Frontal cortex (tissue), 3 donors: ENCODE measurements at regions not wholly inside any gene's neighbourhood (a gene's known extent, or its start where the extent isn't known, plus 50 kb on each side); places are given as distances from the start of the nearest gene placed in this dataset.

ENCODE experiments used
- DNase-seq, 2 donors: peaks; one replicate each; pipeline ENCODE4 v3.0.0; 2012; ENCODE audit warnings: low spot score in 2 of 2
- FAIRE-seq: peaks from 2 replicates; lab custom pipeline; 2012; peaks lifted over from hg19 to GRCh38; lab: Jason Lieb, UNC
- donor health status: control.
- donor health status: control.
- donor health status: control.

DNA sequence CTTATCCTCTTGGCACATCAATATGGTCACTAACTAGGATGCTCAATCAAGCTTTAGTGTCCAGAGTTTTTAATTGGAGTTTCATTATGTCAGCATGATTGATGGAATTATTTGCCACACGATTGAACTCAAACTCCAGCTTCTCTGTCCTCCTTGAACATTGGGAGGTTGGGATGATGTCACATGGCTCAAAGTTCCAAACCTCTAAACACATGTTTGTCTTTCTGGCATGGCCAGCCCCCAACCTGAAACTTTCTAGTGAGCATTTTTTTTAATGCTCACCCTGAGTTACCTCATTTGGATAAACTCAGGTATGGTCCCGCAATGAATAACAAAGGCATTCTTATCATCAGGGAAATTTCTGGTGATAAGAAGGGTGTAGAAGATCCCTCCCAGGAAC is 86.0 kb downstream of the RHOU start:
- FAIRE-seq (no peak), DNase-seq (no peak)

DNA sequence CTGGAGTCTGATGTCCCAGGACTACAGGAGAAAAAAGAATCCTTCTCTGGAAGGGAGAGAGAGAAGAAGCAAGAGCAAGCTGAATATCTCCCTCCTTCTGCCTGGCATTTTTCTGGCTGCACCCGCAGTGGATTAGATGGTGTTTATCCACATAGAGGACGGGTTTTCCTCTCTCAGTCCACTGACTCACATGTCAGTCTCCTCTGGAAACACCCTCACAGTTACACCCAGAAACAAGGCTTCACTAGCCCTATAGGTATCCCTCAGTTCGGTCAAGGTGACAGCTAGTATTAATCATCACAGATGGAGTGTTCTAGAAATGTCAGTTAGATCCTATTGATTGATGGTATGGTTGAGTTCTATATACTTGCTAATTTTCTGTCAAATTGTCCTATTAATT is 87.9 kb downstream of the RHOU start:
- FAIRE-seq (no peak), DNase-seq (no peak)

- DNase-seq (no peak), FAIRE-seq (no peak)
These were observed 89.1 kb downstream of the RHOU start for GRCh38 chr1:228824366-228824765.

DNA sequence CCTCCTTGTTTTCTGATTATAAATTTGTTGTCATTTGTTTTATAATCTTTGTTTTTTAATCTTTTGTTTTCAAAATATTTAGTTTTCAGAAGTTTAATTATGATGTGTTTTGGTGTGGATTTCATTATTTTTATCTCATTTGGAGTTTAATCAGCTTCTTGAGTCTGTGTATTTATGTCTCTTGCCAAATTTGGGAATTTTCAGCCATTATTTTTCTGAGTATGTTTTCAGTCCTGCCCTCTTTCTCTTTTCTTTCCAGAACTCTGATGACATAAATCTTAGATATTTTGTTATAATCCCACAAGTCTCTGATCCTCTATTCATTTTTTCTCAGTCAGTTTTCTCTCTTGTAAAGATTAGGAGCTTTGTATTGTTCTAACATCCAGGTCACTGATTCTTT is 89.8 kb downstream of the RHOU start:
- FAIRE-seq, result peak; percentile 81
- DNase-seq, result no peak

- DNase-seq, result no peak
- no peak for FAIRE-seq
These were observed 90.7 kb downstream of the RHOU start for GRCh38 chr1:228825840-228826484.

DNA sequence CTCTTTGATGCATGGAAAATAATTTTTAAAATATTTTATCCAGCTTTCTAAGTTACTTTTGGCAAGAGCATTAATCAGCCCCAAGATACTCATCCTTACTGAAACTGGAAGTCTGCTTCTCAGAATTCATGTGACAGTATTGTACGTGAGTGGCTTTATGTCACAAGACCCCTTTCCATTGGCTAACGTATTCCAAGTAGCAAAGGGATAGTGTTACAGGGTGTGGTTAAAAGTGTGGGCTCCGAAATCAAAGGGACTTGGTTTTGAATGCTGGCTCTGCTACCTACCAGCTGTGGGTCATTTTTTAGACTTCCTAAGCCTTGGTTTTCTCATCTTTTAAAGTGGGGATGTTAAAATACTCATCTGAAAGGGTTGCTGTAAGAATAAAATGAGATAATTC is 91.7 kb downstream of the RHOU start:
- DNase-seq (no peak), FAIRE-seq (no peak)

DNA sequence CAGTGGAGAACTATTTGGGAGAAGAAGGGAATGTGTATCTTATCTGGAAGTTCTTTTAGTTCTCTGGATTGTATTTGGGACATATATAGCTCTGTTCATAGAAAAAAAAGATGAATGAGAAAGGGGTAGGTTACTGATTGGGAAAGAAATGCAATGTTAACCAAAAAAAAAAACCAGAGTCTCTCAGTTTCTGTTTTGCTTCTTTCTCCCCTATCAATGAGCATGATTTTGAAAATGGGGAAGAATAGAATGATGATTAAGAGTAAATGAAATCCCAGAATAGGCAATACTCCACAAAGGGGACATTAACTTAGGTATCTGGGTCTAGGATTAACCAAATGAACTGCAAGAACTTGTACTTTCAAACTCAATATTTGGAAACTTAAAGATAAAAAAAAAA is 92.9 kb downstream of the RHOU start:
- DNase-seq (no peak), FAIRE-seq (no peak)

DNA sequence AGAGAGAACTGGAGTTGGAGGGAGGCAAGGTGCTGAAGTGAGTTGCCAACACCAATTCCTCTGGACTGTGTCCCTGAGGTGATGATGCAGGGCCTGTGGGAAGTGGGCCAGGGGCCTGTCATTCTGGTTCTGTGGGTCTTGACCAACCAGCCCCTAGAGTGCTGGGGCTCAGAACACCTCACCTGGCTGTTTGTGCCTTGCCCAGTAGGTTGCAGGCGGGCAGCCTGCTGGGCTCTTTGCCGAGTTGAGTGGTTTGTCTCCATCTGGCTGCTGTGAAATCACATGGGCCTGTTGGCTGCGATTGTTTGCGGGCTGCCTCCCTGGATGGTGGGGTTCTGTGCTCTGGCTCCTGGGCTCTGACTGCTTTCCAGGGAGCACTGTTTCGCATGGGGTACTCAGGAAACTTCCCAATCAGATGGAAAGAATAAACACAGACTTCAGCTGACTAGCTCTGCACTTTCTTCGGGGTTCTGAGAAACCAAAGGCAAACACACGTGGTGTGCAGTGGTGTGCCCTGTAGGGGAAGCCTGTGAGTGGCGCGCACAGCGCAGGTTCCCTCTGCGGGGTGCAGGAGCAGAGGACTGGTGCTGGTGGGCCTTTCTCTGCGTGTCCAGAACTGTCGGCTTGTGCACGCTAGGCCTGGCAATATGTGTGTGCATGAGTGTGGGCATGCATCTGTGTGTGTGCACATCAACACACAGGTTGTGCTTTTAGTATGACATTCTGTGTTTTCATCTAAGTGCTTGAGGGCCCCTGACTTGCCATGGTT is 95.1 kb downstream of the RHOU start:
- FAIRE-seq, result no peak

GRCh38 chr1:228830954-228831481 is 95.7 kb downstream of the RHOU start:
- no peak for FAIRE-seq
- no peak for DNase-seq

More for the DNA sequence above, 95.1 kb downstream of the RHOU start:
- peak in 1 of 2 donors; percentile 31 for DNase-seq

DNA sequence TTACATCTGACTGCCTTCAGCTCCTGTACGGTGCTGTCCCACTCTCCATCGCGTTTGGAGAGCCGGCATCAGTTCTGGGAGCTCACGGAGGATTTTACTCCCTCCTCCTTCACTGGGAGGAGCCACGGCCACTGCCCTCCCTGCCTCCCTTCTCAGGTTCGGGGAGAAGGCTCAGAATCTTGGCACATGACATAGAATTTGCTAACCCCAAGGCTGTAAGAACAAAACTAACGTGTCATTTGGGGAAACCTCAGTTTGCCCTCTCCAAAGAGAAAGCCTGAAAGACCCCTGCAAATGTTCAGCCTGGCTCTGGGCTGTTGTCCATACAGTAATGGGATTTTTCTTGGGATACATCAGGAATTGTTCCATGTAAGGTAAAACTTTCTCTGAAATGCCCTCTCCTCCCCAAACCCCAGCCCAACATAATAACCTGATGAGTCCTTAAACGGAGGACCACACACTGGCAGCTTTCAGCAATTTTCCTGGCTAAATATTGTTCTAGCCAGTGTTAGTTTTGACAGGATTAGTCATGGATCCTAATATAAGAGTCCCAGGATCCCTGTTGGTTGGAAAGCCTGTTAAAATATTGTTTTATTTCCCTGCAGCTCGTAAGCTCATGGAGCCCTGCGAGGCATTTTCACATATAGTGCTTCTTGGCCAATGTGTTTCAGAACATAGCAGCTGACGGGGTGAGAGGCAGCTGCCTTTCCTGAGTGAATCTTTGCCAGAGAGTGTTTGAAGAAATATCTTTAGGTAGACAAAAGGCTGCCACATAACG is 98.8 kb downstream of the RHOU start:
- FAIRE-seq, result no peak

GRCh38 chr1:228835456-228835855 is 100.2 kb downstream of the RHOU start:
- no peak for FAIRE-seq
- DNase-seq, result no peak

More for the DNA sequence above, 98.8 kb downstream of the RHOU start:
- DNase-seq, result no peak

DNA sequence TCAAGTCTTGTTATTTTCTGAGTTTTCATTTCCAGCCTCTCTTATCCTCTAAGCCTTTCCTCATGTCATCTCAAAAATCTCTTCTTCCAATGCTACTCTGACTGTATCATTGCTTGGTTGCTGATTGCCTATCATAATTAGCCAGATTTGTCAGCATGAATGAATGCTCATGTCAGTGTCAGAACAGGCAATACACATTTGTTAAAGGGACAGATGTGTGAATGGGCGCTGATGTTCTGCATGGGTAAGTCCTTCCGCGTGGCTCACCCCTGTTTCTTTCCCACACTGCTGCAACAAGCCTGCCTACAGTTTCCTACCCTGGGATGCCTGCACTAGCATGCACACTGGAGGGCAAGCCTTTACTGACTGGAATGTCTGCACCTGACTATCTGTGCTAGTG is 100.6 kb downstream of the RHOU start:
- FAIRE-seq, result no peak
- DNase-seq, result no peak

DNA sequence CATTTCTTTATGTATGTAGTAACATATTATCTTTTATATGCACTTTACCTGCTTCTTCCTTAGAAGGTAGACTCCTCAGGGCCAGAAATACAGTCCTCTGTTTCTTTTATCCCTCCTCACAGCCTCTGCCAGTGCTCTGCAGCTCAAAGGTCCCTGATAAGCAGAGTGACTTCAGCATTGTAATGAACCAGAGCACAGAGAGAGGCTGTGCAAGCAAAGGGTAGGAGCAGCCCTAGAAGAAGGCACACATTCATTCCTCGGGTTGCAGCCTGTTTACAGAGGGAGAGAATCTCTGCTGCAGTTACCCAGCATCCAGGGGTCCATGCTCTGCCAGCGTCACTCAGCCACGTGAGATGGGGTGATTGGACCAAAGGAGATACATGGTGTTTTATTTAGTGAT is 101.1 kb downstream of the RHOU start:
- DNase-seq (peak; percentile 23 to 39), FAIRE-seq (no peak)

GRCh38 chr1:228837032-228837431 is 101.8 kb downstream of the RHOU start:
- FAIRE-seq (no peak), DNase-seq (no peak)

DNA sequence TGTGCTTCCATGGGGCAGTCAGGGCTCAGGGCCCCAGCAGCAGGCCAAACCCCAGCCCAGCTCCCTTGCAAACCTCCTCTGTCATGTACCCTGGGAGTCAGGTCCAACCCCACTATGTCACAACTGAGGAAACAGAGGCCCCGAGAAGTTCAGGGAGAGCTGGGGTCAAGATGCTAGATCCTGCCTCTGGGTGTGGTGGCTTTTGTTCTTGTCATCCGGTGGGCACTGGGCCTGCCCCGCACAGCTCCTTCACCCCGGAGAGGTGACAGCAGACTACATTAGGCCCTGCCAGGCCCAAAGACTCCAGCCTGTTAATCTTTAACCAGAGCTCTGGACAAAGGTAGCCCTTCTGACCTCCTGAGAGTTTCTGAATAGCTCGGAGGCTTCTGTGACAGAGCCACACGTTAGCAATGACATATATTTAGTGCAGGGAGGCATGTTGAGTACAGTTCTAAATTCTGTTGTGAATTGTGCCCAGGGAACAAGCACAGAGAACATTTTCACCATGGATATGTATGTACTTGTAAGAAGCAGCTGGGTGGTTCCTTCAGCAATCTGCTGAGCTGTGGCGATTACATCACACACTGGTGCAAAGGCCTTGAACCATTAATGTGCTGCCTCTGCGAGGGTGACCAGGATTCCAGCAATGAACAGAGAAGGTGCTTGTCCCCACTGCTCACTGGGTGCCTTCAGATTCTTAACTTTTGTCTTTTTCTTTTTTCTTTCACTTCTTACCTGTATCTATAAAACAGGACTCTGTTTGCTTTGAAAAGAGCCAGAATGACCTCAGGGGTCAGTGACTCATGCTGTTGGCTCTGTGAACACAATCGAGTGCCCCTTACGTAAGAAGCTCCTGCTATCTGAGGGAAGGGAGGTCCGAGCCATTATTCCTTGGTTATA is 102.8 kb downstream of the RHOU start:
- FAIRE-seq (no peak), DNase-seq (no peak)

DNA sequence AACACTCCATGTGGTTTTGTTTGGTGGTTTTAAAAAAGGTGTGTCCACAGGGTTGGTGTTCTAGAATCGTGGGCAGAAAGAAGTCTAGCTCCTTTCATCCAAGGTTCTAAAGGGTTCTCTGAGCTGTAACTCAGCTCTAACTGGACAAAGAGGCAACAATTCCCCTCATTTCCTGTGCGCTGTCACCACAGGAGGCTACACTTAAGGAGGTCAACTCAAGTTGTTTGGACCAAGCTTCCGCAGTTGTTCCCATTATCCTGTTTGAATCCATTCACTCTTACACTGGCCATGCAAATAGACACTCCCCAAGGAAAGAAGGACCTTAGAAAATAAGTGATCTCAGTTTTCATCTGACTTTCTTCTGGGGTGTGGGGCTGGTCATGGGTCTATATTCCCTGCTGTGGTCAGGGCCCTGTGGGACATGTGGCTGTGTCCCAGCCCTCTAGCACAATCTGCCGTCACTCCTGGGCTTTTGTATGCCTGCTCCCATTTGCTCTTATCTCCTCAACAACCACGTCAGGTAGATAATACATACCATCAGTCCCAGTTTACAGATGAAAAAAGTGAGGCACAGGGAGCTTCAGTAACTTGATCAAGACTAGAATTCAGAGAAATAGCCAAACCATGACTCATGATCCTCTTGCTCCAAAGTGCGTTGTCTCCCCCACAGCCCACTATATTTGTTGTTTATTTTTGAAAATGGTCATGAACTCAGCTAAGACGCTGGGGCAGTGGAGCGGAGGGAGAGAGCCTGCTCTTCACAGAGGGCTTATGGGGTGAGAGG is 103.6 kb downstream of the RHOU start:
- FAIRE-seq, result no peak

DNA sequence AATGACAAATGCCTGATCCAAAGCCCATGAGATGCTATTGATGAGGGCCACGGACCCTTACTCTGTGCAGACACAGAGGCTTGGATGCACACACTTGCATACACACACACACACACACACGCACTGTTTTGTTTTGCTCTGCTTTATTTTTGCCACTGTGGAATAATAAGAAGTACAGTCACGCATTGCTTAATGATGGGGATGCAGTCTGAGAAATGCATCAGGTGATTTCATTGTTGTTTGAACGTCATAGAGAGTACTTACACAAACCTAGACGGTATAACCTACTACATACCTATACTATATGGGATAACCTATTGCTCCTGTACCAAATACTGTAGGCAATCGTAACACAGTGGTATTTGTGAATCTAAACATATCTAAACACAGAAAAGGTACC is 104.4 kb downstream of the RHOU start:
- FAIRE-seq, result no peak

More for the DNA sequence above, 103.6 kb downstream of the RHOU start:
- no peak for DNase-seq

GRCh38 chr1:228841632-228842031 is 106.4 kb downstream of the RHOU start:
- no peak for FAIRE-seq
- DNase-seq, result no peak

More for the DNA sequence above, 104.4 kb downstream of the RHOU start:
- DNase-seq, result no peak
